GM12874 (cell line): ENCODE measurements at regions not wholly inside any gene's neighbourhood (a gene's known extent, or its start where the extent isn't known, plus 50 kb on each side); places are given as distances from the start of the nearest gene placed in this dataset.

Source experiments
- CTCF ChIP-seq: IDR thresholded peaks from 2 replicates; pipeline ENCODE4 v1.5.1; 2011; ENCODE audit warnings: low read depth, mild to moderate bottlenecking, control low read depth, low read length, moderate library complexity; ENCODE audit not compliant: insufficient read depth

GRCh38 chr7:156347132-156347531 is 293.4 kb upstream of the RNF32 start:
- no peak for TF ChIP-seq CTCF

- TF ChIP-seq CTCF: no peak
Observed at GRCh38 chr7:156344595-156344994, 296.0 kb upstream of the RNF32 start.

GRCh38 chr7:156334636-156335035 is 305.9 kb upstream of the RNF32 start:
- TF ChIP-seq CTCF: no peak

- TF ChIP-seq CTCF: no peak
Observed at GRCh38 chr7:156327916-156328315, 312.7 kb upstream of the RNF32 start.

GRCh38 chr7:156327474-156327873 is 313.1 kb upstream of the RNF32 start:
- no peak for TF ChIP-seq CTCF

- TF ChIP-seq CTCF: no peak
Observed at GRCh38 chr7:156324201-156324600, 316.4 kb upstream of the RNF32 start.

GRCh38 chr7:156318926-156319325 is 321.6 kb upstream of the RNF32 start:
- no peak for TF ChIP-seq CTCF

GRCh38 chr7:156318426-156318825 is 322.1 kb upstream of the RNF32 start:
- no peak for TF ChIP-seq CTCF
